GDM1 (cell line): ENCODE measurements at regions not wholly inside any gene's neighbourhood (a gene's known extent, or its start where the extent isn't known, plus 50 kb on each side); places are given as distances from the start of the nearest gene placed in this dataset.

Experiments
- DNase-seq: peaks from one replicate; lab custom pipeline; 2025; lab: John Stamatoyannopoulos, UW

DNA sequence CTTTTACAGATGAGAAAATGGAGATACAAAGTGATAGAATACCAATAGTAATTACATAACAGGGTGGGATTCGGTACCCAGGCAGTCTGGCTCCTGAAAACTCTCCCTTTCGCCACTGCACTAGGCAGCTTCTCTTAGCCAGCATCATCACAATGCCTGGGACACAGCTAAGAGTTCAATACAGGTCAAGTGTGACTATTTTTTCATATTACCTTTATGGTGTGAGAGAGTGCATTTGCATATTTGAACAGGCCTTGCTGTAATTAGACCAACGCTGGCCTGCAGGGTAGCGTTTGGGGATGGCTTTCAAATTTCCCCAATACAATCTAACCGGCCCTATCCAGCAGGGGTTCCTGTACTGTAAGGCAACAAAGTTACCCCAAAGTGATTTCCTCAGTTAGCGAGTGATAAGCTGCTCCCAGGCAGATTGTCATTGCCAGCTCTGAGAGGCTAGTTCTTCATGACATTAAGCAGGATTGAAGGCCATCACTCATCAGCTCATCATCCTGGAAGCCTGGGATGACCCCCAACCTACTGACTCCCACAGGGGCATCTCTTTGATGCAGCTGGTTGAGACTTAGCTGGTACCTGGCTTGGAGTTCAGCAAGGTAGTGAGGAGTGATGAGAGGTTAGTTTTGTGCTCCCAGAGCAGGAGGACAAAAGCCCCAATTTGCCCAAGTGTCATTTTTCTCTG, 836.8 kb upstream of the LCORL start:
- DNase-seq: no peak

DNA sequence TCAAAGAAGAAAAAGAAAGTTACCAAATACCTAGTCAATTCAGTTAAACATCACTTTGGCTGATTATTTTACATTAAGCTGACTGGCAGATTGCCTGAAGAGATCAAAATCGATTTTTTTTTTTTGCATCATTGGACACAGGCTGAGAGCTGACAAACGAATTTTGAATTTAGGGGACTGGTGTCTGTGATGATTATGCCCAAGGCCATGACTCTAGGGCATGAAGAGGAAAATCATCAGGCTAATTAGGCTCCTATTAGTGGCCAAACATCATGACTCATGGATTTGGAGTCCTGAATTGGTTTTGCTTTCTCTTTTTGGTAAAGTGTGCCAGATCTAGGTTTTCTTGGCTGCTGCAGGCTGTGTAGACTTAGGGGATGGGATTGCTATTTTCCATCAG, 829.3 kb upstream of the LCORL start:
- no peak for DNase-seq

DNA sequence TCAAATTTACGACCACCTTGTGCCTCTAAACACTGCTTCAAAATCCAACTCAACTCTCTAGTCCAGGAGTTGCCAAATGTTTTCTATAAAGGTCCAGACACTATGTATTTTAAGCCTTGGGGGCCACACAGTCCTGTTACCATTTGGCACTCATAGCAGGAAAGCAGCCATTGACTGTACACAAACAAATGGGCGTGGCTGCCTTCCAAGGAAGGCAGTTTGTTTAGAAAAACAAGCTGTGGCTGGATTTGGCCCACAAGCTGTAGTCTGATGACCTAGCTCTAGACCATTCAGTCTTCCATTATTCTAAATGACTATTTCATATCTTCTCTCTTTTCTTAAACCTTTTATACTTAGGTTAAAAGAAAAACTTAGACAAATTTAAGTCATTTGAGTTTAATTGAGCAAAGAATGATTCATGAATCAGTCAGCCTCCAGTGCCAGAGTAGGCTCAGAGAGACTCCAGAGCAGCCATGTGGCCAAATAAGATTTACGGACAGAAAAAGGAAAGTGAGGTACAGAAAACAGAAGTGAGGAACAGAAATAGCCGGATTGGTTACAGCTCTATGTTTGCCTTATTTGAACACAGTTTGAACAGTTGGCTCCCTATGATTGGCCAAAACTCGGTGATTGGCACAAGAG, 825.8 kb upstream of the LCORL start:
- no peak for DNase-seq

DNA sequence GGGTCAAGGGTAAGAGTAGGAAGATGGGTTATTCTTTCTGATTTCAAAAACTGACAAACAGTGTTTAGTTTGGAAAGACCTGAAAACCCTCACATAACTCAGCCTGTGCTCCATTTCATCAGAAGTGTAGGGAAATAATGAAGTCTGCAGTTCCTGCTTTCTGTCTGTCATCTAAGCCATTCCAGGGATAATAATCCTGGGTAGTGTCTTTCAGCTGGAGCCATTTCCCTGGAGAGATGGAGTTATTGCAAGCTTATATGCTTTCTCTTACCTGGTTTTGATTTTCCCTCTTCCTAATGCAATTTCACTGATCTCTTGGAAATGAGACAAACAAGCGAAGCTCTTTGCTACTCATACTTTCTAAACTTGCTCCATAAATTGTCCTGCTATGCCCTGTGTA, 824.8 kb upstream of the LCORL start:
- no peak for DNase-seq

DNA sequence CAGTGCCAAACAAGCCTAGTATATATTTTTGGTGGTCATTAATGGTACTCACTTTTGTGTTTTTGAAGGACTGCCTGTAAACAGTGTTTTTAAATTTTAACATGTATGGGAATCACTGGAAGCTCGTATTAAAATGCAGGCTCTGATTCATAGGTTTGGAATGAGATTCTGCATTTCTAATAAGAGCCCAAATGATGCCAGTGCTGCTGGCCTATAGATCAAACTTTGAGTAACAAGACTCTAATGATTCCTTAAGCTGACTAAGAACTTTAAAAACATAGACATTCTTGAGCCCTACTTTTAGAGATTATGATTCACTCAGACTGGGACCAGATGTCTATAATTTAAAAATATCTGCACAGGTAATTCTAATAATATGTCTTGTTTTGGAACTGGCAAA, 823.2 kb upstream of the LCORL start:
- DNase-seq: no peak

DNA sequence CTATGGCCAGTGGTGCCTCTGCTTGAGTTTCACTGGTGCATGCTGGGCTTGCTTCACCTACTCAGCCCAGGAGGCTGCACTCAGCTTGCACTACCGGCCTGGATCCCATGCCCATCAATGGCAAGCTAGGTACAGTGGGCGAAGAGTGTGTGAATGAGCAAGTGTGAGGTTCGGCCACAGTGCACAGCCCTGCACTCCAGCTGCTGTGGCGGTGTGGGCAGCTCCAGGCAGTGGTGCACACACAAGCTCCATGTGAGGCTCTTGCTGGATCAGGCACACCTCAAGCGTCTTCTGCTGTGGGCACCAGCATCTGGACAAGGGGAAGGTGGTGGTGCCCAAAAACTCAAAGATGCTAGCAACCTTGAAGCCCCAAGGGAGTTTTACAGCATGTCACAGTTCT, 820.9 kb upstream of the LCORL start:
- DNase-seq: no peak

DNA sequence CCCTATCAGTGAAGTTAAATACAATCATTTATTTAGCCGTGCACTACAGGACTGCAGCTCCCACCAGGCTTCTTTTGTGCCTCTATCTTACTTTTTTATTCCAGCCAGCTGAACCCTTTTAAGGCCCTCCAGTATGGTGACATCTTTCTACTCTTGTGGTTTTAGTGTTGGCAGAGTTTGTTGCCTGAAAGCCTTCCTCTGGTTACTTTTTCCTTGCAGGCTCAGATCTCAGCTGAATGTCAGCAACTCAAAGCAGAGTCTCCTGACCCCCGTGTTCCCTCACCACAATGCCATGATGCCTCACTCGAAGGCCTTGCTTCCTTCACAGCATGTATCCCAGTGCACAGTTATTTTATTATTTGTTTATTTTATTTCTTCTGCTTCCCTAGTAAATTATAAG, 818.9 kb upstream of the LCORL start:
- no peak for DNase-seq

DNA sequence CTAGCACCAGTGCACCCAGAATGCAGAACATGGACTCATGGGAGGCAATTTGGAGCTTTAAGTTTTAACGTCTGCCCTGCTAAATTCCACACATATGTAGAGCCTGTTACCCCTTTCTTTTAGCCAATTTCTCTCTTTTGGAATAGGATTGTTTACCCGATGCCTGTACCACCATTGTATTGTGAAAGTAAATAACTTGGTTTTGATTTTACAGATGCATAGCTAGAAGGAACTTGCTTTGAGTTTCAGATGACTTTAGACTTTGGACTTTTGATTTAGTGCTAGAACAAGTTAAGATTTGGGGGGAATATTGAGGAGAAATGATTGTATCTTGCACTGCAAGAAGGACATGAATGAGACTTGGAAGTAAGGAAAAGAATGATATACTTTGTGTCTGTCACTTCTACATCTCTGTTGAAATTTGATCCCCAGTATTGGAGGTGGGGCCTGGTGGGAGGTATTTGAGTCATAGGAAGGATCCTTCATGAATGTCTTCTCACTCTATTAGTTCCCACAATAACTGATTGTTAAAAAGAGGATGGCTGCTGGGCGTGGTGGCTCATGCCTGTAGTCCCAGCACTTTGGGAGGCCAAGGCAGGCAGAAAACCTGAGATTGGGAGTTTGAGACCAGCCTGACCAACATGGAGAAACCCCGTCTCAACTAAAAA, 794.8 kb upstream of the LCORL start:
- no peak for DNase-seq

DNA sequence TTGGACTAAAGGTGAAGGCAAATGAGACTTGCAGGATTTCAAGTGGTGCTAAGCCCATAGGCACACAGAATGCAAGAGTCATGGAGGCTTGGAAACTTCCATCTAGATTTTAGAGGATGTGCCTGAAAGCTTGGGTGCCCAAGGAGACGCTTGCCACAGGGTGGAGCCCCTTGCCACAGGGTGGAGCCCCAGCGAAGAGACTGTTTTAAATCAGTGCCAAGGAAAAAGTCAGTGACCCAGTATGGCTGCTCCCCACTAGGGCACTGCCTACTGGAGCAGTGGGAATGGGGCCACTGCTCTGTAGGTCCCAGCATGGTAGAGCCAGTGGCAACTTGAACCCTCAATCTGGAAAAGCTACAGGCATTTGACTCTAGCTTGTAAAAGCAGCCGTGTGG, 794.2 kb upstream of the LCORL start:
- no peak for DNase-seq

DNA sequence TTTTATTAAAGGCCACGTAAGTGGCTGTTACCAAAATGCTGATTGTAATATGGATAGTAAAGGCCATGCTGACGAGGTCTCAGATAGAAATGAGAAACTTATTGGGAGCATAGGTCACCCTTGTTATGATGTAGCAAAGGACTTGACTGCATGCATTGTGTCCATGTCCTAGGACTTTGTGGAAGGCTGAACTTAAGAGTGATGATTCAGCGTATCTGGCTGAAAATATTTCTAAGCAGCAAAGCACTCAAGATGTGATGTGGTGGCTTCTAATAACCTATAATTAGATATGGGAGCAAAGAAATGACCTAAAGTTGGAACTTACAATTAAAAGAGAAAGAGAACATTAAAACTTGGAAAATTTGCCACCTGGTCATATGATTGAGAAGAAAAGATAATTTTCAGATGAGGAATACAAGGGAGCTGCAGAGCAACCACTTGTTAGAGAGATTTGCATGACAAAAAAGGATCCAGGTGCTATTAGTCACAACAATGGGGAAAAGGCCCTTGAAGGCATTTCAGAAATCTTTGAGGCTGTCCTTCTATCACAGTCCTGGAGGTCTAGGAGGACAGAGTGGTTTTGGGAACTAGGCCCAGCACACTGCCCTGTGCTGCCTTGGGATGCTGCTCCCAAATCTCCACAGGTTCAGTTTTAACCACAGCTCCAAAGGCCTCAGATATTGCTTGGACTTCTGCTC, 793.7 kb upstream of the LCORL start:
- DNase-seq: no peak

DNA sequence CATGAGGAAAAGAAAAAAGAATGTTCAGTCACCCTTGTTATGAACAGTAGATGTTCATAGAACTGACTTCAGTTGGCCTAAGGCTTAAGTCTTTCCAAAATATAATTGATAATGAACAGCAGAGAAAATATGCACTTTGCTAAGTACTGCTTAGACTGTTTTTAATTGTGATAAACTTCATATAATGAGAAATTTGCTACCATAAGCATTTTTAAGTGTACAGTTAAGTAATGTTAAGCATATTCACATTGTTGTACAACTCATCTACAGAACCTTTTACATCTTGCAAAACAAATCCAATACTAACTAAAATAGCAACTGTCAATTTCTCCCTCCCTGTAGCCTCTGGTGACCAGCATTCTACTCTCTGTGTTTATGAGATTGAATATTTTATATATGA, 792.2 kb upstream of the LCORL start:
- no peak for DNase-seq

DNA sequence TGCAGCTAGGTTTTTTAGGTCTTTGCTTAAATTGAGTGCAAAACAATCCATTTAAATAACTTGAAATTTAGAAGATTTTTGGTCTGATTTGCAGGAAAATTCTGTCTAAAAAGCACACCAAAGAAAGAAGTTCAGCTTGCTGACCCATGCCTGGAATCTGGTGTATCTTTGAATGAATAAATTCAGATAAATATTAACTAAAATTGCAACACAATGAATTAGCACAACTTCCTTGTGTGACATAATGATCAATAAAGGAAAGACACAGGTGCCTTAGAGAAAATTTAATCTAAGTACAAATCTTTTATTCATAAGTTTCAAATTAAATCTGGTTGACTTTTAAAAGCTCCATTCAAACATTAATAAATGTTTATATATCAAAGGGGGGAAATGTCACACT, 791.5 kb upstream of the LCORL start:
- no peak for DNase-seq

DNA sequence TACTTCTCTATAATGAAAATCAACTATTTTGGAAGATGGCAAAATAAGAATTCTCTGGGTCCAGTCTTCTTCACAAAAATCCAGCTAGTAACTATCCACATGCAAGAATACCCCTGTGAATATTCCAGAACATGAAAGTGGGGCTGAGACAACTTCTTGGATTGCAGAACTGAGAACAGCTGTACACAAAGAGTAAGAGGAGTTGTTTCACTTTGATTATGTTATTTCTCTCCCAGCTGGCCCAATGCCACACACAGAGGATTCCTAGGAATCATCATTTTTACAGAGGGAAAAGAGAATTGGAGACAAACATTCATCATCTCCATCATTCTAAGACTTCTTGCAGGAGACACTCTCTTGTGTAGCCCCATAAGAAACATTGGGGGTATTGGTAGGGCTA, 782.2 kb upstream of the LCORL start:
- DNase-seq: no peak

DNA sequence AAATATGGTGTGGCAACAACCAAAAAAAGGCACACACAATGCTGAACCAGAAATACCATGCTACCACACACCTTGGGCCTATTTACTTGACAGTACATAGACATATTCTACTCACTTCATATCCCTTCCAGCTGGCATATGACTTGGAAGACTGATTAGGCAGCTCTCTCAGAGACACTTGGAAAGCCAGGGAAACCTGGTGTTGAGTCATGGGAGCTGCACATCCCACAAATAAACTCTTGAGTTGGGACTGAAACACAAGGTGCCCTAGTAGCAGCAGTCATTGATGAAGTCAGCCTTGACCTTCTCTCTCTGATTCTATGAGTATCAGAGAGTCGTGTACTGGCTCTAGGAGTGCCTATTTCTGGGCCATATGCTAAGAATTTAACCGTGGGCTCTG, 776.6 kb upstream of the LCORL start:
- DNase-seq: no peak

DNA sequence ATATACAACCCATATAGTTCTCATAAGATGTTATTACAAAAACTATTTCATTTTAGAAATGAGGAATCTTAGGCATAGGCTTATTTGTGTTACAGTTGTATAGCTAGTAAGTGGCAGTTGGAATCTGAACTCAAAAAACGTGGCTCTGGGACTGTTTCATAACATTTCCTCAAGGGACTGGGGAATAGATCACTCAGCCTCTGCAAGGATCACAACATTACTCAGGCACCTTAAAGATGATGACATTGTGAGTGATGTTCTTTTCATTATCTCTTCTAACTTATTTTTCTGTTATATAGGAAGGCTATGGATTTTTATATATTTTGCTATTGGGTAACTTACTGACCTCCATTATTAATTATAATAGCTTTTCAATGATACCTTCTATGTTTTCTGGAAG, 774.2 kb upstream of the LCORL start:
- DNase-seq: no peak

DNA sequence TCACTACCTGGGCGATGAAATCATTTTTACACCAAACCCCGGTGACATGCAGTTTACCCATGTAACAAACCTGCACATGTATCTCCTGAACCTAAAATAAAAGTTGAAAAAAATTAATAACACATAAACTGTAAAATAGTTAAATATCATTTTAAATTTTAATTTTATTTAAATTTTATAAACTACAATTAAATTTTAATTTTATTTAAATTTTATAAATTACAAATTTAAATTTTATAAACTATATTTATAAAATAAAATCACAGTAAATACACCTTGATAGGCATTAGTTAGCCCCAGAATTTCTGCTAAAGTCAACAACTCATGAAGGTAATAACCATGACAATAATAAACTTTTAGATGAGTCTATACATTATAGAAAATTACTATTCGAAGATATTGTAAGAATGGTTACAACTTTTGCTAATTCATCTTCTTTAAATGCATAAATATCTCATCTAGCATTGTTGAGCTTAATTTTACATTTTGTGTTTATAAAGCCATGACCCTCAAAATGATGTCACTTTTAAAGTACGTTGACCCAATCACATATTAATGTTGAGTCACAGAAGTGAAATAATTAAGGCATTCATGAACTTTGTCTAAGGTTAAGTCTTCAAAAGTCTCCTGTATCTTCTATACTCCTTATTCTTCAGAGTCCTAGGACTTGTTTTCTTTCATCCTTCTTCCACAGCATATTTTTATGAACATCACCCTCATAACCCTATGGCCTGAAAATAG, 755.8 kb upstream of the LCORL start:
- DNase-seq: no peak

DNA sequence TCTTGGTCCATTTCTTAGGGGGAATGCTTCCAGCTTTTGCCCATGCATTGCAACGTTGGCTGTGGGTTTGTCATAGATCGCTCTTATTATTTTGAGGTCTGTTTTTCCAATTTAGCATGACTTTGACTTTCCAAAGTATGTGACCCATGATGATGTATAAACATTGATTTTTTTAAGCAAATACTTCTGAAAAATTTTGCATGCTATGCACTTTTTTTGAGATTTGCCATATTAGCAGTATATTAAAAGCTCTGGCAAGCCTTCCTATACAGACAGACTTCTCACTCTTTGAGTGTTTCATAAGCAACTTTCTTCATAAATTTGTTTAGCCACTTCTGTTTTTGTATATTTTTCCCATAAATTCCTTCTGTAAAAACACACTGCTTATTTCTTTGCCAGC, 746.4 kb upstream of the LCORL start:
- no peak for DNase-seq

DNA sequence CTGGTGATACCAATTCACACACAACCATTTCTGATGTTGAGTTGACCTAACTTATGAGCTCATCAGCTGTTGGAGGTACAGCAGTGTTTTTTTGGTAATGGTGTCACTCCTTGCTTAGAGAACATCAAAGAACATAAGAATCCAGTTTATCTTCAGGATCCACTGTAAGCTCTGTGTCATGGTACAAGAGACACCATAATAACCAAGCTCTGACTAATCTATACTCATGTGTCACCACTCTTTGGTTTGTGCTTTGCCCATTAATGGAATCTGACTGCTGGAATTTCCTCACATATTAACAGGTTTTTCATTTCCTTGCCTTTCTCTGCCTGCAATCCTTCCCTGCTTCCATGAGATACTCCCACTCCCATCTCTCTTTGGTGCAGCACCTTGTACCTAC, 735.1 kb upstream of the LCORL start:
- no peak for DNase-seq

DNA sequence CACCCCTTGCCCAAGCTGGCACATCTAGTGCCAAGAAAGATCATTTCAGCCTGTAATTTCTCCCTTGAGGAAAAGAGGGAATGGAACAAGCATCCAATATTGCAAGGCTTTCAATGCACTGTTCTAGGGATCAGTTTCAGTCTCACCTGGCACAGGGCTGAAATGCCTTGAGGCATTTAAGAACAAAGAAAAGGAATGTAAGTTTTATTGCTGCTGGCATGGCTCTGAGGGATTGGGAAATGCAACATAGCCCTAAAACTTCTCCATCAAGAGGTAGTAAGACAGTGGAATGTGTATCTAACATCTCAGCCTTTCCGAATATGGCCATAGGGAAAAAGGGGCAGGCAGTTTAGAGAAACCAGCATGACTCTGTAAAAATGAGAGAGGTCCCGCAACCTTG, 732.6 kb upstream of the LCORL start:
- DNase-seq: no peak

DNA sequence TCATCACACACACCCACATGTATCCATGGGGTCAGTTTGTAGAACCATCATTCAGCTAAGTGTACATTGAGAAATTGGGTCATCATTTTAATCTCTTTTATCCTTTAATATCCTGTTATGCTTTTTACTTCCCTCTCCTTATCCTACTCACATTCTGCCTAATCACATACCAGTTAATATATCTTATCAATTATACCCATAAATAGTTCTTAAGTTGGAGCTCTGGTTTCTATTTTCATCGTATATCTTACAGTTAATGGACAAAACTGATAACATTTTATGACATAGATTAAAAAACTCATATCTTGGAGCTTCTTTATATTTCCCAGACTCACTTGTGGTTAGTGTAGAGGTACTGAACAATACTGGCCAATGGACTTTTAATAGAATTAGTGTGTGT, 729.5 kb upstream of the LCORL start:
- DNase-seq: no peak

DNA sequence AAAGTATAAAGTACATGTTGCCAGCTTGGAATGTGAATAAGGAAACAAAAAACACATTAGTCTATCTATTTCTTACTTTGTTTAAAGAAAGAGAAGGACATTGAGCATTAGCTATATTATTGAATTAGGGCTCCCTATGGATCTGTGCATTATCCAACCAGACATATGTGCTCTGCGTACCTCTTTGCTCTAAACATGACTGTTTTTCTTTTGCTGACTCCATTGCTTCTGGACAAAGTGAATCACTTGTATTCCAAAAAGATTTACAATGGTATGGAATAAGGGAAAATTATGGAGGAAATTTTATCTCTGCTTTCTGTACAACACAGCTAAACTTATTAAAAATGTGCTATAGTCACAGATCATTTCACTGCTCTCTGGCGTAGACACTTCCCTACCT, 727.8 kb upstream of the LCORL start:
- no peak for DNase-seq

DNA sequence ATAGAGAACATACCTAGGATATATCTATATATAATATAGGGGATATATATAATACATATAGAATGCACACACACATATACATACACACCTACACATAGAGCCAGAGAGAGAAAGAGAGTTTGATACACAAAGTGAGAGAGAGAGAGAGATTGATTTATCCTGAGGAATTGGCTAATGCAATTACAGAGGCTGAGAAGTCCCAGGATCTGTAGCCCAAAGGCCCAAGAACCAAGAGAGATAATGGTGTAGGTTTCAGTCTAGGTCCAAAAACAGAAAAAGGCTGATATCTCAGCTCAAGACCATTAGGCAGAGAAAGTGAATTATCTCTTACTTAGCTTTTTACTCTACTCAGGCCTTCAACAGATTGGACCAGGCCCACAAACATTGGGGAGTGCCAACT, 715.0 kb upstream of the LCORL start:
- DNase-seq: no peak
